SK-N-SH (cell line): ENCODE measurements at regions not wholly inside any gene's neighbourhood (a gene's known extent, or its start where the extent isn't known, plus 50 kb on each side); places are given as distances from the start of the nearest gene placed in this dataset.

Experiments
- CTCF ChIA-PET: fragments of 300-600, 350-600 bp; formaldehyde crosslinking; extraction: SDS; loops from one replicate; lab custom pipeline; 2021; lab: Yijun Ruan, JAX
- POLR2A ChIA-PET: fragments of 350-600 bp; sonication (Branson Sonifier 250); formaldehyde crosslinking; extraction: SDS; loops from one replicate; lab custom pipeline; 2020; ENCODE audit warnings: antibody characterized with exemption, inconsistent platforms; lab: Yijun Ruan, JAX
- DNase-seq: peaks from one replicate; pipeline ENCODE4 v3.0.0; 2012
- H2AFZ ChIP-seq: fragments of 200-600 bp; sonication (generic); 2 replicates; pipeline ENCODE4 v1.8.1; 2016; ENCODE audit warnings: antibody characterized with exemption, mild to moderate bottlenecking, low read depth
- H3F3A ChIP-seq: fragments of 200-600 bp; sonication (generic); replicated peaks from 2 replicates; pipeline ENCODE3; 2016; ENCODE audit warnings: antibody characterized with exemption, mild to moderate bottlenecking; ENCODE audit not compliant: insufficient read depth
- H3K27ac ChIP-seq, 2 experiments: fragments of 200-500 bp in 1 of 2; fragments of 200-600 bp in 1 of 2; sonication (Bioruptor generic) in 1 of 2; sonication (generic), shearing (Covaris generic) in 1 of 2; 2 replicates each; pipeline versions ENCODE4 v1.5.1 to v1.6.1; 2014 to 2016; ENCODE audit warnings: low read depth in 2 of 2, inconsistent platforms in 1 of 2, low read length in 1 of 2, mild to moderate bottlenecking in 1 of 2, mixed read lengths in 1 of 2
- H3K27me3 ChIP-seq: fragments of 200-600 bp; sonication (generic), shearing (Covaris generic); 2 replicates; pipeline ENCODE4 v1.6.1; 2016; ENCODE audit warnings: mixed run types; ENCODE audit not compliant: insufficient read depth
- H3K36me3 ChIP-seq, 2 experiments: fragments of 200-500 bp in 1 of 2; fragments of 200-600 bp in 1 of 2; sonication (Bioruptor generic) in 1 of 2; sonication (generic) in 1 of 2; replicated peaks in 1 of 2; 2 replicates each; pipeline versions ENCODE3 to v1.5.1; 2014 to 2016; ENCODE audit warnings: low read length in 1 of 2, mild to moderate bottlenecking in 1 of 2; ENCODE audit not compliant: insufficient read depth in 2 of 2, control insufficient read depth in 1 of 2
- H3K4me1 ChIP-seq, 2 experiments: fragments of 200-500 bp in 1 of 2; fragments of 200-600 bp in 1 of 2; sonication (Bioruptor generic) in 1 of 2; sonication (generic), shearing (Covaris generic) in 1 of 2; 2 replicates each; pipeline versions ENCODE4 v1.5.1 to v1.6.1; 2014 to 2016; ENCODE audit warnings: low read depth in 1 of 2, low read length in 1 of 2, mixed run types in 1 of 2; ENCODE audit not compliant: insufficient read depth in 2 of 2, control insufficient read depth in 1 of 2
- H3K4me2 ChIP-seq: fragments of 200-600 bp; sonication (generic), shearing (Covaris generic); 2 replicates; pipeline ENCODE4 v1.6.1; 2017; ENCODE audit warnings: mixed run types
- H3K4me3 ChIP-seq, 2 experiments: fragments of 200-500 bp in 1 of 2; fragments of 200-600 bp in 1 of 2; sonication (Bioruptor generic) in 1 of 2; sonication (generic), shearing (Covaris generic) in 1 of 2; 2 replicates each; pipeline versions ENCODE4 v1.5.1 to v1.8.1; 2014 to 2016; ENCODE audit warnings: low read depth in 2 of 2, inconsistent platforms in 1 of 2, low read length in 1 of 2, mild to moderate bottlenecking in 1 of 2, mixed read lengths in 1 of 2, moderate library complexity in 1 of 2
- H3K79me2 ChIP-seq: fragments of 200-600 bp; sonication (generic); 2 replicates; pipeline ENCODE4 v1.8.1; 2017; ENCODE audit warnings: mild to moderate bottlenecking; ENCODE audit not compliant: insufficient read depth
- H3K9ac ChIP-seq: fragments of 200-600 bp; sonication (generic); 2 replicates; pipeline ENCODE4 v1.6.1; 2017; ENCODE audit warnings: mixed run types
- H3K9me2 ChIP-seq: fragments of 200-600 bp; sonication (generic); 2 replicates; pipeline ENCODE4 v1.6.1; 2017; ENCODE audit warnings: mixed run types
- H3K9me3 ChIP-seq: fragments of 200-600 bp; sonication (generic); 2 replicates; pipeline ENCODE4 v1.6.1; 2017; ENCODE audit warnings: mixed run types, mild to moderate bottlenecking, moderate library complexity
- H4K20me1 ChIP-seq: fragments of 200-600 bp; sonication (generic); 2 replicates; pipeline ENCODE4 v1.6.1; 2017; ENCODE audit warnings: mild to moderate bottlenecking, mixed run types; ENCODE audit not compliant: insufficient read depth
- CHD2 ChIP-seq: fragments of 150-350 bp; IDR thresholded peaks from 2 replicates; pipeline ENCODE4 v1.6.1; 2018; ENCODE audit warnings: low read length; ENCODE audit not compliant: partially characterized antibody
- FOSL2 ChIP-seq: IDR thresholded peaks from 2 replicates; pipeline ENCODE4 v1.4.0; 2012; ENCODE audit warnings: low read depth, mild to moderate bottlenecking, moderate library complexity, borderline replicate concordance
- FOXJ3 ChIP-seq: sonication (generic); formaldehyde crosslinking; IDR thresholded peaks from 2 replicates; pipeline ENCODE4 v1.5.1; 2020; ENCODE audit warnings: mild to moderate bottlenecking, missing genetic modification reagents
- FOXM1 ChIP-seq: IDR thresholded peaks from 2 replicates; pipeline ENCODE4 v1.4.0; 2012; ENCODE audit warnings: low read depth, mild to moderate bottlenecking
- GABPA ChIP-seq: IDR thresholded peaks from 2 replicates; pipeline ENCODE4 v1.4.0; 2012; ENCODE audit warnings: low read depth, mild to moderate bottlenecking
- GATA2 ChIP-seq: sonication (generic); formaldehyde crosslinking; IDR thresholded peaks from 2 replicates; pipeline ENCODE4 v1.5.0; 2020; ENCODE audit warnings: mild to moderate bottlenecking, missing genetic modification reagents
- MEF2A ChIP-seq: IDR thresholded peaks from 2 replicates; pipeline ENCODE4 v1.4.0; 2012; ENCODE audit warnings: low read depth, borderline replicate concordance
- MXI1 ChIP-seq: IDR thresholded peaks from 2 replicates; pipeline ENCODE4 v1.6.1; 2012; ENCODE audit warnings: mild to moderate bottlenecking, low read depth, low read length, improper control_type of control experiment
- NFIC ChIP-seq: IDR thresholded peaks from 2 replicates; pipeline ENCODE4 v1.4.0; 2012; ENCODE audit warnings: borderline replicate concordance
- POLR2AphosphoS5 ChIP-seq: IDR thresholded peaks from 2 replicates; pipeline ENCODE4 v1.6.1; 2012; ENCODE audit warnings: low read depth, low read length
- RAD21 ChIP-seq: IDR thresholded peaks from 2 replicates; pipeline ENCODE4 v1.6.1; 2012; ENCODE audit warnings: mild to moderate bottlenecking, low read length
- RCOR1 ChIP-seq: fragments of 150-350 bp; IDR thresholded peaks from 2 replicates; pipeline ENCODE4 v1.6.1; 2017; ENCODE audit warnings: antibody characterized with exemption, low read length
- RXRA ChIP-seq: IDR thresholded peaks from 2 replicates; pipeline ENCODE4 v1.4.0; 2012; ENCODE audit warnings: low read depth, mild to moderate bottlenecking, borderline replicate concordance
- SIN3A ChIP-seq: IDR thresholded peaks from 2 replicates; pipeline ENCODE4 v1.6.1; 2012; ENCODE audit warnings: low read depth, mild to moderate bottlenecking, low read length, moderate library complexity, borderline replicate concordance
- SMC3 ChIP-seq: IDR thresholded peaks from 2 replicates; pipeline ENCODE4 v1.6.1; 2012; ENCODE audit warnings: low read depth, low read length, improper control_type of control experiment
- TAF1 ChIP-seq: IDR thresholded peaks from 2 replicates; pipeline ENCODE4 v1.6.1; 2012; ENCODE audit warnings: low read depth, mild to moderate bottlenecking, low read length, moderate library complexity, borderline replicate concordance
- TEAD4 ChIP-seq: IDR thresholded peaks from 2 replicates; pipeline ENCODE4 v1.4.0; 2012; ENCODE audit warnings: mild to moderate bottlenecking, borderline replicate concordance; ENCODE audit not compliant: insufficient read depth
- WGBS: methylation state at CpG from one replicate; pipeline ENCODE4 v1.1.6; 2017; ENCODE audit warnings: low lambda C conversion rate; 5-methylcytosine and 5-hydroxymethylcytosine counted together
- TF ChIP-seq, protein P1 (sequence below): IDR thresholded peaks from 2 replicates; pipeline ENCODE4 v1.4.0; 2012; ENCODE audit warnings: low read depth
- TF ChIP-seq, protein P2 (sequence below): fragments of 150-350 bp; IDR thresholded peaks from 2 replicates; pipeline ENCODE4 v1.6.1; 2016; ENCODE audit warnings: mild to moderate bottlenecking, low read depth, low read length
- TF ChIP-seq, protein P3 (sequence below): fragments of 200-600 bp; sonication (generic); IDR thresholded peaks from 2 replicates; pipeline ENCODE4 v1.6.1; 2017; ENCODE audit warnings: antibody characterized with exemption, mild to moderate bottlenecking, moderate library complexity

DNA sequence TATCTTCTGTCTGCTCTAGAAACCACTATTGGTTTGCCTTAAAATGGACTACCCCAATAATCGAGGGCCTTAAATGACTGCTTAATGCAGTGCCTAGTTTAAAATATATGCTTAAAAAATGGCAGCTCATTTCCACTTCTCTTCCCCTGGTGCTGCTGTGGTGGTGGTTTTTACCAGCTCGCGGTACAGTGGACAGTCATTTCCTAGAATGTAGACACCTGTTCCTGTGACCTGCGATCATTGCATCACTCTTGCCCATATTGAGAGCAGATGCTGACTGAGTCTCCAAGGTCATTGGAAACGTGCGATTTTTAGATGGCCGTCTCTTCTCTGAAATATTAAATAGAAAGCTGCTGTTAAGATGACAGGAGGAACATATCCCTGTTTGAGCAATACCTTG is 164.1 kb downstream of the UTRN start:
- Histone ChIP-seq H4K20me1 (no peaks in the 10 kb centered on the region), H3K9ac (no peak overlapping the region), H3K4me1 (no peaks in the 10 kb centered on the region), H3K4me3 (no peak overlapping the region), H3F3A (peaks cover 4% of the 10 kb centered on the region), H3K9me3 (no peaks in the 10 kb centered on the region), H3K4me2 (no peak overlapping the region), H3K27ac (no peak overlapping the region), H3K9me2 (no peaks in the 10 kb centered on the region), H3K36me3 (peaks cover 5 to 8% of the 10 kb centered on the region in 2 experiments), H3K27me3 (no peaks in the 10 kb centered on the region), H2AFZ (no peak overlapping the region), H3K79me2 (no peaks in the 10 kb centered on the region)
- no peak for DNase-seq
- WGBS = 34% methylated on average over 7 of the region's 7 CpGs
- ChIA-PET CTCF (interaction anchor here (1.6 kb wide), 1 partner anchor 10 kb away, joined by 5 read pairs; no protein-coding TSS in a partner anchor), POLR2A (no interaction called here)
- TF ChIP-seq FOSL2 (no peak), CHD2 (no peak), MXI1 (no peak), RCOR1 (no peak), RAD21 (no peak), SMC3 (no peak), SIN3A (no peak), FOXM1 (no peak), TEAD4 (no peak), POLR2AphosphoS5 (no peak), RXRA (no peak), GATA2 (CRISPR knock-in tag) (no peak), MEF2A (no peak), GABPA (no peak), FOXJ3 (CRISPR knock-in tag) (no peak), TAF1 (no peak), NFIC (no peak)
- TF ChIP-seq, protein P1, sequence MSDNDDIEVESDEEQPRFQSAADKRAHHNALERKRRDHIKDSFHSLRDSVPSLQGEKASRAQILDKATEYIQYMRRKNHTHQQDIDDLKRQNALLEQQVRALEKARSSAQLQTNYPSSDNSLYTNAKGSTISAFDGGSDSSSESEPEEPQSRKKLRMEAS = no peak
- TF ChIP-seq, protein P2, sequence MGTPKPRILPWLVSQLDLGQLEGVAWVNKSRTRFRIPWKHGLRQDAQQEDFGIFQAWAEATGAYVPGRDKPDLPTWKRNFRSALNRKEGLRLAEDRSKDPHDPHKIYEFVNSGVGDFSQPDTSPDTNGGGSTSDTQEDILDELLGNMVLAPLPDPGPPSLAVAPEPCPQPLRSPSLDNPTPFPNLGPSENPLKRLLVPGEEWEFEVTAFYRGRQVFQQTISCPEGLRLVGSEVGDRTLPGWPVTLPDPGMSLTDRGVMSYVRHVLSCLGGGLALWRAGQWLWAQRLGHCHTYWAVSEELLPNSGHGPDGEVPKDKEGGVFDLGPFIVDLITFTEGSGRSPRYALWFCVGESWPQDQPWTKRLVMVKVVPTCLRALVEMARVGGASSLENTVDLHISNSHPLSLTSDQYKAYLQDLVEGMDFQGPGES = no peak
- TF ChIP-seq, protein P3, sequence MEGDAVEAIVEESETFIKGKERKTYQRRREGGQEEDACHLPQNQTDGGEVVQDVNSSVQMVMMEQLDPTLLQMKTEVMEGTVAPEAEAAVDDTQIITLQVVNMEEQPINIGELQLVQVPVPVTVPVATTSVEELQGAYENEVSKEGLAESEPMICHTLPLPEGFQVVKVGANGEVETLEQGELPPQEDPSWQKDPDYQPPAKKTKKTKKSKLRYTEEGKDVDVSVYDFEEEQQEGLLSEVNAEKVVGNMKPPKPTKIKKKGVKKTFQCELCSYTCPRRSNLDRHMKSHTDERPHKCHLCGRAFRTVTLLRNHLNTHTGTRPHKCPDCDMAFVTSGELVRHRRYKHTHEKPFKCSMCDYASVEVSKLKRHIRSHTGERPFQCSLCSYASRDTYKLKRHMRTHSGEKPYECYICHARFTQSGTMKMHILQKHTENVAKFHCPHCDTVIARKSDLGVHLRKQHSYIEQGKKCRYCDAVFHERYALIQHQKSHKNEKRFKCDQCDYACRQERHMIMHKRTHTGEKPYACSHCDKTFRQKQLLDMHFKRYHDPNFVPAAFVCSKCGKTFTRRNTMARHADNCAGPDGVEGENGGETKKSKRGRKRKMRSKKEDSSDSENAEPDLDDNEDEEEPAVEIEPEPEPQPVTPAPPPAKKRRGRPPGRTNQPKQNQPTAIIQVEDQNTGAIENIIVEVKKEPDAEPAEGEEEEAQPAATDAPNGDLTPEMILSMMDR = no peak
